ENCODE measurements at regions not wholly inside any gene's neighbourhood (a gene's known extent, or its start where the extent isn't known, plus 50 kb on each side); places are given as distances from the start of the nearest gene placed in this dataset.

GRCh38 chr12:125773033-125773640 is 707.9 kb downstream of the AACS start:
- Histone ChIP-seq H3K4me3 (no peak overlapping the region), H3K36me3 (no peaks in the 10 kb centered on the region), H3K9me3 (peaks cover 0 to 3% (median 0%) of the 10 kb centered on the region in 4 donors), H3K4me1 (no peaks in the 10 kb centered on the region), H3K27ac (no peak overlapping the region), H3K27me3 (no peaks in the 10 kb centered on the region)
- intact Hi-C loops (cut with DNase I; ENCODE audit: low total_unique reads), result no loop called here
- 34 to 43% (median 42%) methylated on average over 7 to 14 of the region's 14 CpGs for WGBS, 5 donors
- TF ChIP-seq EP300 (IDR thresholded peaks at IDR 0.05) (no peak), CTCF (IDR thresholded peaks at IDR 0.05) (peak in 2 of 7 experiments; percentile 9 to 24)
- DNase-seq, result peak in 1 of 2 donors; percentile 12

- H3K27ac ChIP-seq, result no peak overlapping the region
- no peak for DNase-seq
- H3K4me3 ChIP-seq, result no peak overlapping the region
- H3K27me3 ChIP-seq, result no peaks in the 10 kb centered on the region
- TF ChIP-seq POLR2AphosphoS5 (IDR thresholded peaks at IDR 0.05) (no peak), EP300 (IDR thresholded peaks at IDR 0.05) (no peak), POLR2A (IDR thresholded peaks at IDR 0.05) (no peak), CTCF (IDR thresholded peaks at IDR 0.05) (no peak)
- 93 to 99% (median 95%) methylated on average over 3 of the region's 3 CpGs for WGBS, 5 donors
- peaks cover 0 to 3% (median 0%) of the 10 kb centered on the region in 4 donors for H3K9me3 ChIP-seq
- H3K4me1 ChIP-seq, result no peaks in the 10 kb centered on the region
- H3K36me3 ChIP-seq, result no peaks in the 10 kb centered on the region
- intact Hi-C loops (cut with DNase I; ENCODE audit: low total_unique reads), result no loop called here
These were observed 710.3 kb downstream of the AACS start for GRCh38 chr12:125775507-125775906.

- Histone ChIP-seq H3K27ac (no peak overlapping the region), H3K4me1 (no peaks in the 10 kb centered on the region), H3K36me3 (no peaks in the 10 kb centered on the region), H3K9me3 (peaks cover 0 to 3% (median 0%) of the 10 kb centered on the region in 4 donors), H3K4me3 (no peak overlapping the region), H3K27me3 (no peaks in the 10 kb centered on the region)
- TF ChIP-seq POLR2A (IDR thresholded peaks at IDR 0.05), result no peak
- no peak for TF ChIP-seq CTCF (IDR thresholded peaks at IDR 0.05)
- TF ChIP-seq POLR2AphosphoS5 (IDR thresholded peaks at IDR 0.05), result no peak
- TF ChIP-seq EP300 (IDR thresholded peaks at IDR 0.05), result no peak
- no peak for DNase-seq
- WGBS, 5 donors, result 76 to 87% (median 80%) methylated on average over 3 of the region's 3 CpGs
- intact Hi-C loops (cut with DNase I; ENCODE audit: low total_unique reads), result no loop called here
These were observed 711.0 kb downstream of the AACS start for GRCh38 chr12:125776212-125776611.

GRCh38 chr12:125786143-125786542 is 720.9 kb downstream of the AACS start:
- TF ChIP-seq POLR2A (IDR thresholded peaks at IDR 0.05) (no peak), CTCF (IDR thresholded peaks at IDR 0.05) (no peak), EP300 (IDR thresholded peaks at IDR 0.05) (no peak), POLR2AphosphoS5 (IDR thresholded peaks at IDR 0.05) (no peak)
- intact Hi-C loops (cut with DNase I; ENCODE audit: low total_unique reads), result no loop called here
- Histone ChIP-seq H3K9me3 (peaks cover 0 to 23% (median 5%) of the 10 kb centered on the region in 4 donors), H3K27me3 (no peaks in the 10 kb centered on the region), H3K4me3 (no peak overlapping the region), H3K27ac (no peak overlapping the region), H3K36me3 (no peaks in the 10 kb centered on the region), H3K4me1 (no peaks in the 10 kb centered on the region)
- WGBS, 5 donors, result 30 to 54% (median 43%) methylated on average over 2 of the region's 2 CpGs
- no peak for DNase-seq

Data from stomach (tissue), 8 donors.